Left kidney (tissue), 1 donor: ENCODE measurements at regions not wholly inside any gene's neighbourhood (a gene's known extent, or its start where the extent isn't known, plus 50 kb on each side); places are given as distances from the start of the nearest gene placed in this dataset.

ENCODE experiments used
- DNase-seq: peaks from one replicate; pipeline ENCODE4 v3.0.0-alpha.2; 2013

DNA sequence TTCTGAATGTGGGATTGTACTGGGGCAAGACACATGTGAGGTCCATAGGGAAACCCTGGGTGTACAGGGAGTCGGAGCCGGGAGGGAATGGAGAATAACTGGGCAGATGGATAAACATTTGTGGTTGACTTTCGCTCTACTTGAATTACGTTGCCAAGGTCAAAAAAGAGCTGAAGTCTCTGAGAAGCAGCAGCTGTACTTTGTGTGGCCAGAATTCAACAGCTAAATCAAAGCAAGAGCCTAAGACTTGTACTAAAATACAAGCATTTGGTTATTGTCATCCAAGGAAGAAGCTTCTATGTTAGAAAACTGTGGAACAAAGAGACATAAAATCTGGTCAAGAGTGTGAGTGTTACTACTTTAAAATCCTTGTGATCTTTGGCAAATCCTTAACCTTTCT is 457.2 kb downstream of the ARL4A start:
- DNase-seq = peak; percentile 72

DNA sequence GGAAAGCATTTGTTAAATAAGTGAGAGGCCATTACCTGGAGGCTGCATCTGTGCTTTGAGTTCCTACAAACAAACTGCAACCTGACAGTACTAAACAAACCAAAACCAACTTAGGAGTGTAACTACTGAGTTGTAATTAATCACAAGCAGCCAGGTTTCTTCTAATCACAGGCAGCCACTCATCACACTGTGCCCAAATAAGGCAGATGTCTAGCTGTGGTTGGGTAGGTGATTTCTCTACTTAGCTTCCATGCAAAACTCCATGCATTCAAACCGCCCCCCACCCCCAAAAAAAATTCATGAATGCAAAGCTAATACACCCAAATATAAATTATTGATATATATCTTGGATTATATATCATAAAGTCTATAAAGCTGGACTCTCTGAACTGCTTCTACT is 461.1 kb downstream of the ARL4A start:
- no peak for DNase-seq

DNA sequence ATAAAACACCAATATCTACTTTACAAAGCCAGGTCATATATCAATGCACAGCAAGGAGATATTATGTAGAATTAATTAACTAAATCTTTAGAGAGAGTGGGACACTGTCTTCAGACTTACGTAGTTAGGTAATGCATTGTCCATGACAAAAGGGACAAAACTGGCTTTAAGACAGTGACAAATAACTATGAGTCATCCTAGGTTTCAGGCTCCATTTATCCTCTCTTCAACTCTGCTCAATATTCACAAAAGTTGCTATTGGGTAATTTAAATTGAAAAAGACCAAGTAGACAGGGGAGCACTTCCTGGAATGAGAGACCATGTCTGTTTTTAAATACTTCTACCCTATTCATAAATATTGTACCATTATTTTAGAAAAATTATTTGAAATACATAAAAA is 464.5 kb downstream of the ARL4A start:
- no peak for DNase-seq

GRCh38 chr7:13152755-13153154 is 465.3 kb downstream of the ARL4A start:
- peak; percentile 50 for DNase-seq

DNA sequence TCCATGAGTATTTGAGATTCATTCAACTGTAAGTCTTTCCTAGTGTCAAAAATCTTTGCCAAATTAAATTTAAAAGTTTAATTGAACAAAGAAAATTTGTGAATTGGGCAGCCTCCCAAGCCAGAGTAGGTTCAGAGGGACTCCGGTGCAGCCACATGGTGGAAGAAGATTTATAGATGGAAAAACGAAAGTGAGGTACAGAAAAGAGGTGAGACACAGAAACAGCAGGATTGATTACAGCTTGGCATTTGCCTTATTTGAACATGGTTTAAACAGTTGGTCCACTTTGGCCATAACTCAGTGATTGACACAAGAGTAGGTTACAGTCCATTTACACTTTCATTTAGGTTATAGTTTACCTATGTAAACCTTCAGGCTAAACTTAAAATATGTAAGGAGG is 465.8 kb downstream of the ARL4A start:
- no peak for DNase-seq

GRCh38 chr7:13153742-13154141 is 466.3 kb downstream of the ARL4A start:
- DNase-seq = no peak

DNA sequence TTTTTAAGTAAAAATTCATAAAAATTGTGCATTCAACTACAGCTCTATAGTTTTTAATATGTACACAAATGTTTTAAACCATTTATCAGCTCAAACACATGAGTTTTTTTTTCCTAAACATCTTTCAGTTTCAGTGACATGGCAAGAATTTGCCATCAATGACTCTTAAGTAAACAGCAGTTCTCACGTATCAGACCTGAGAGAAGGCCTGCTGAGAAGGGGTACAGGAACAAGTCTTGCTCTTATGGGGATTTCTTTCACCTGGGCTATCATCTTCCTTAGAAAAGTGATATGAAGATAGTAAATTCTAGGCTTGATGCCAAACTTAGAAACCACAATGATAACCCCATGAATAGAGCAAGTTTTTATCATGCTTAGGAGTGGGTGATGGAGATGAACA is 467.8 kb downstream of the ARL4A start:
- DNase-seq = no peak

DNA sequence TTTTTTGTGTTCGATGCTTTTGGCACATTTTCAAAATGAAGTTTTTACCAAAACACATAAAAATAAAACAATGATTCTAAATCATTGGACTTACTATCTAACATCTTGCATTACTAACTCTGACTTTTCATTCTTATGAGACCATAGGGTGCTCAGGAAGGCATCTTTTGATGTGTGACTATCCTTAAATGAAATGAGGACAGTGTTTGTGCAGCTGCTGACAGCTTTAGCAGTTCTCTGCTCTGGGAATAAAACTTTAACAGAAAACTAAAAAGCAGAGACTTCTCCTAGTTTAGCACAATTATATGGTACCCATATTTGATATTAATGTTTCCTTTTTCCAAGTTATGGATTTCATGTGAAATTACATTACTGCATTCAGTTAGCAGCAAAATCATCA is 471.6 kb downstream of the ARL4A start:
- DNase-seq = no peak

DNA sequence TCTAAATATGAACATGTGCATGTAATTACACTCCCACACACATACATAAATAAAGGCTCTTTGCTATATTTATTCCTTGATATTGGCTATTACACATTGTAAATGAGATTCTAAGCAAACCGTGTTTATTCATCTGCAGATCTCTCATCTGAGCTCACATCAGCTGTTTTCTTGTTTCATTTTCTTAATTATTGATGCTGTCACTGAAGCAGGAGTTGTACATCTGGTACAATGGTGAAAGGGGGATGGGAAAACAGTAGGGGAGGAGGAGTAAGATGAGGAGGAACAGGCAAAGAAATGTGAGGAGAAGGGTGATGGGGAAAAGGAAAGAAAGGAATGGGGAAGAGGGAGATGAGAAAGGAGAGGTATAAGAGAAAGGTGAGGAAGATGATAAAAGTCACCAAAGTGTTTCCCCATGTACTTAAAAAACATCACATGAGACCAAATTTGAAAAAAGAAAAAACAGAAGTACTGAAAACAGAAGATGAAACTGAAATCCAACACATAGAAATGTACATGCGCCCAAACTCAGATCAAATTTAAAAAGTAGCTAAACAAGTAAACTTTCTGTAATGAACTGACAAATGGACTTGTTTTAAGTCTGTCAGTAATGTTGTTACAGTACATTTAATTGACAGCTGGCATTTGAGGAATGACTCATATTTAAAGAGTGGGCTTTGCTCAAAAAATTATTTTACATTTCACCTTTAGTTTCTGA is 472.2 kb downstream of the ARL4A start:
- no peak for DNase-seq

- DNase-seq = no peak
Measured at GRCh38 chr7:13161125-13161524, 473.7 kb downstream of the ARL4A start.

- DNase-seq = no peak
Measured at GRCh38 chr7:13165854-13166253, 478.4 kb downstream of the ARL4A start.

DNA sequence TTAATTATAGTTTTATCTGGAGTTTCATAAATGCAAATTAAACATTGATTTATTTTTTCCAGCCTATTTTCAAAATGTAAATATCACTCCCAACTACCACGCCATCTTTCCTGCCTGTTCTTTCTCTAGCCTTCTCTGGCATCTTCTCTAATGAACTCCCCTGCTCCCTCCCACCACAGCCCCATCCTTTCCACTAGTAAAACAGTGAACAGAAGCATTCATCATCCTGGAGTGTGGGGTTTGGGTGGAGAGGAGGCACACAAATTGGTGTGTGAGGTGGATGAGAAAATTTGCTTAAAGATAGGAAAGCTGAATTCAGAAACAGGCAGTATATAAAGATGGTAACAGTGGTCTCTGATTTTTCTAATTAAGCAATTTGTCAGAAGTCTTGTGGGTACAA is 479.4 kb downstream of the ARL4A start:
- no peak for DNase-seq

DNA sequence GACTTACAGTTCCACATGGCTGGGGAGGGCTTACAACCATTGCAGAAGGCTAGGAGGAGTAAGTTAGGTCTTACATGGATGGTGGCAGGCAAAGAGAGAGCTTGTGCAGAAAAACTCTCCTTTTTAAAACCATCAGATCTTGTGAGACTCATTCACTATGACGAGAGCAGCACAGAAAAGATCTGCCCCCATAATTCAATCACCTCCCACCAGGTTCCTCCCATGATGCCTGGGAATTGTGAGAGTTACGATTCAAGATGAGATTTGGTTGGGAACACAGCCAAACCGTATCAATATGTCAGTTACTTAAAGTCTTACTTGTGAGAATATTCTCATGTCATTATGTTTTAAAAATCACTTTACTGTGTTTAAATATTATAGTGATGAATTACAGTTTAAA is 481.9 kb downstream of the ARL4A start:
- no peak for DNase-seq

- DNase-seq = no peak
Measured at GRCh38 chr7:13174991-13175390, 487.6 kb downstream of the ARL4A start.

DNA sequence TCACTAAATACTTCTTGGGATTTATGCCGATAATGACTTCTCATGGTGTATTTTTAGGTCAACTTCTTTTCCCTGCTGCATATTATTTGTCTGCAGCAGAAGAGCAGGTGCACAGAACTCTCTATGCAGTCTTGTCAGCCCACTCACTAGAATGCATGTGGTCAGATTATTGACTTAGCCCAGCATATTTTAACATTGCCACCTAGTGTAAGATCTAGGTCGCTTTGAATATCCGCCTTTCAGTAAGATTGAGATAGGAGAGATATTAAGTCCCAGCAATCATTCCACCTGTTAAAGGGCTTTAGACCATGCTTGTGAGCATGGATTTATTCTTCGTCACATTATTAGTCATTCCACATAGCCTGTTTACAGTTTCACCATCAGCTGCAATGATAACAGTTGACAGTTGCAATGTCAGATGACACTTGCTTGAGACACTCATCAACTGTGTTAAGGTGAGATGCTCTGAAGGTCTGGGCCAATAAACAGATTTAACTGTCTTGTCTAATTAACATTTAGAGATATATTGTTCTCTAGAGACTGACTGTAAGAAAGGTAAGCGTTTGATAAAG is 491.7 kb downstream of the ARL4A start:
- no peak for DNase-seq

GRCh38 chr7:13179775-13180523 is 492.5 kb downstream of the ARL4A start:
- DNase-seq = no peak

- DNase-seq = no peak
Measured at GRCh38 chr7:13181216-13181615, 493.8 kb downstream of the ARL4A start.

GRCh38 chr7:13185139-13185538 is 497.7 kb downstream of the ARL4A start:
- no peak for DNase-seq

- DNase-seq = no peak
Measured at GRCh38 chr7:13188236-13188805, 500.9 kb downstream of the ARL4A start.

GRCh38 chr7:13188922-13189321 is 501.5 kb downstream of the ARL4A start:
- DNase-seq = no peak

DNA sequence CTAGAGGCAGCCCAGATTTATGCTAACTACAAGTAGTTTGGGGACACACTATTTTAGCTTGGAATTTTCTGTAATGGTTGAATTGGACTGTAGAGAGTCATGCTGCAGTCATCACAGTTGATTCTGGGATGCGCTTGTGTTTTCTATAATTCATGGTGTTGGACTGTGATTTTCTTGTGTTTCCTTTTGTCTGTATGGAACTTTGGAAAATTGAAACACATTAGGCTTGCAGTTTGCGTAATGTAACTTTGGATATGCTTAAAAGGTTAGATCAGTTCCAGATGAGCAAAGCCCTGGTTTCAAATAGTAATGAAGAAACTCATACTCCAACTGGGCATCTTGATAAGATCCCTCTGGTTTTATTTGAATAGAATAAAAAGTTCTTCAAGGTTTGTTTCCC is 502.2 kb downstream of the ARL4A start:
- DNase-seq = no peak

GRCh38 chr7:13197501-13197900 is 510.1 kb downstream of the ARL4A start:
- no peak for DNase-seq

- no peak for DNase-seq
Measured at GRCh38 chr7:13198036-13198435, 510.6 kb downstream of the ARL4A start.
